A549 (cell line): ENCODE measurements at regions not wholly inside any gene's neighbourhood (a gene's known extent, or its start where the extent isn't known, plus 50 kb on each side); places are given as distances from the start of the nearest gene placed in this dataset.

ENCODE experiments used
- ATAC-seq, 2 experiments: fragments of 200-7000 bp in 1 of 2; fragments of >200 bp in 1 of 2; cut with Nextera tagmentation in 1 of 2; cut with Tn5 transposase in 1 of 2; 3 replicates each; pipeline versions ENCODE4 v1.8.0 to v1.9.1; 2018 to 2020; ENCODE audit warnings: mild to moderate bottlenecking in 1 of 2, moderate library complexity in 1 of 2
- CTCF ChIA-PET: fragments of 300-600 bp; sonication (Branson Sonifier 250); formaldehyde crosslinking; extraction: SDS; loops from one replicate; lab custom pipeline; 2021; ENCODE audit warnings: antibody characterized with exemption, inconsistent platforms; lab: Yijun Ruan, JAX
- POLR2A ChIA-PET: fragments of 350-600 bp; formaldehyde crosslinking; extraction: SDS; loops from one replicate; lab custom pipeline; 2021; ENCODE audit warnings: antibody characterized with exemption, inconsistent platforms; lab: Yijun Ruan, JAX
- DNase-seq, 2 experiments: peaks; one replicate each; pipeline versions ENCODE4 v3.0.0 to v3.0.0-alpha.2; 2011 to 2016; ENCODE audit warnings: low read depth in 1 of 2, low spot score in 1 of 2
- FAIRE-seq: peaks from 2 replicates; lab custom pipeline; 2011; peaks lifted over from hg19 to GRCh38; lab: Jason Lieb, UNC
- H3K27ac ChIP-seq, 2 experiments: fragments of >200 bp; sonication (Bioruptor Twin); formaldehyde crosslinking; 3 replicates each; pipeline ENCODE4 v1.5.1; 2016 to 2017
- H3K4me1 ChIP-seq: fragments of >200 bp; sonication (Bioruptor Twin); formaldehyde crosslinking; 3 replicates; pipeline ENCODE4 v1.6.1; 2016
- H3K4me2 ChIP-seq: fragments of >200 bp; sonication (Bioruptor Twin); formaldehyde crosslinking; 3 replicates; pipeline ENCODE4 v1.6.1; 2016
- H3K4me3 ChIP-seq: fragments of >200 bp; sonication (Bioruptor Twin); formaldehyde crosslinking; 3 replicates; pipeline ENCODE4 v1.5.1; 2016
- H3K9me3 ChIP-seq: fragments of >200 bp; sonication (Bioruptor Twin); formaldehyde crosslinking; 3 replicates; pipeline ENCODE4 v1.6.1; 2016
- ATOH8 ChIP-seq: fragments of 250-450 bp; sonication (Bioruptor Pico); IDR thresholded peaks from 2 replicates; pipeline ENCODE4 v1.5.0; 2020; ENCODE audit warnings: low read depth, mild to moderate bottlenecking, moderate library complexity
- CBX2 ChIP-seq: fragments of 200-600 bp; sonication (generic); IDR thresholded peaks from 2 replicates; pipeline ENCODE4 v1.6.1; 2016; ENCODE audit warnings: low read depth, mild to moderate bottlenecking, borderline replicate concordance
- CBX8 ChIP-seq: fragments of 200-600 bp; sonication (generic); IDR thresholded peaks from 2 replicates; pipeline ENCODE4 v1.6.1; 2016
- CHD2 ChIP-seq: fragments of 150-350 bp; IDR thresholded peaks from 2 replicates; pipeline ENCODE4 v1.6.1; 2014; ENCODE audit warnings: low read length; ENCODE audit not compliant: partially characterized antibody
- EHF ChIP-seq: fragments of 250-450 bp; sonication (Bioruptor Pico); IDR thresholded peaks from 2 replicates; pipeline ENCODE4 v1.5.0; 2020; ENCODE audit warnings: mild to moderate bottlenecking
- EP300 ChIP-seq, 2 experiments: fragments of >200 bp; sonication (Bioruptor Twin); formaldehyde crosslinking; IDR thresholded peaks; 2 replicates in 1 of 2; 3 replicates in 1 of 2; pipeline ENCODE4 v1.6.1; 2016 to 2017
- ESRRA ChIP-seq: fragments of 150-350 bp; IDR thresholded peaks from 2 replicates; pipeline ENCODE4 v1.6.1; 2014; ENCODE audit warnings: mild to moderate bottlenecking, low read length, borderline replicate concordance
- FOSL2 ChIP-seq, 2 experiments: fragments of 450-650 bp in 1 of 2; fragments of >200 bp in 1 of 2; sonication (Bioruptor Twin) in 1 of 2; formaldehyde crosslinking; IDR thresholded peaks; 2 replicates each; pipeline versions ENCODE4 v1.5.0 to v1.6.1; 2016 to 2020; ENCODE audit warnings: mild to moderate bottlenecking in 1 of 2, moderate library complexity in 1 of 2
- FOXS1 ChIP-seq: fragments of 250-450 bp; sonication (Bioruptor Pico); IDR thresholded peaks from 2 replicates; pipeline ENCODE4 v1.5.0; 2020; ENCODE audit warnings: mild to moderate bottlenecking, moderate library complexity
- HES2 ChIP-seq: fragments of >200 bp; sonication (Bioruptor Twin); formaldehyde crosslinking; IDR thresholded peaks from 2 replicates; pipeline ENCODE4 v1.6.1; 2016
- HOXB13 ChIP-seq: fragments of 250-450 bp; sonication (Bioruptor Pico); IDR thresholded peaks from 2 replicates; pipeline ENCODE4 v1.5.0; 2020; ENCODE audit warnings: low read depth, mild to moderate bottlenecking, moderate library complexity
- KDM1A ChIP-seq: fragments of 200-600 bp; sonication (generic); IDR thresholded peaks from 2 replicates; pipeline ENCODE4 v1.6.1; 2016; ENCODE audit warnings: low read depth, mild to moderate bottlenecking
- MAZ ChIP-seq: fragments of 150-350 bp; IDR thresholded peaks from 2 replicates; pipeline ENCODE4 v1.6.1; 2014; ENCODE audit warnings: antibody characterized with exemption, low read depth, low read length, borderline replicate concordance
- NFE2L2 ChIP-seq: fragments of 150-350 bp; conservative IDR thresholded peaks from 2 replicates; pipeline ENCODE4 v1.6.1; 2014; ENCODE audit warnings: low read length
- NPAS2 ChIP-seq: fragments of 250-450 bp; sonication (Bioruptor Pico); IDR thresholded peaks from 2 replicates; pipeline ENCODE4 v1.8.0; 2022; ENCODE audit warnings: mild to moderate bottlenecking, moderate library complexity, borderline replicate concordance
- NR3C1 ChIP-seq: fragments of >200 bp; sonication (Bioruptor Twin); formaldehyde crosslinking; IDR thresholded peaks from 3 replicates; pipeline ENCODE4 v1.6.1; 2017
- PHF8 ChIP-seq: fragments of 200-600 bp; sonication (generic); IDR thresholded peaks from 2 replicates; pipeline ENCODE4 v1.6.1; 2016; ENCODE audit warnings: low read depth, mild to moderate bottlenecking, antibody characterized with exemption, moderate library complexity, borderline replicate concordance
- SMC3 ChIP-seq: fragments of >200 bp; sonication (Bioruptor Twin); formaldehyde crosslinking; IDR thresholded peaks from 3 replicates; pipeline ENCODE4 v1.6.1; 2018; ENCODE audit warnings: inconsistent platforms
- ZFP36 ChIP-seq: fragments of 450-650 bp; IDR thresholded peaks from 2 replicates; pipeline ENCODE4 v1.6.1; 2014; ENCODE audit warnings: borderline replicate concordance; ENCODE audit not compliant: partially characterized antibody
- ZNF302 ChIP-seq: fragments of 250-450 bp; sonication (Bioruptor Pico); IDR thresholded peaks from 2 replicates; pipeline ENCODE4 v1.9.0; 2021; ENCODE audit warnings: inconsistent platforms, mild to moderate bottlenecking, moderate library complexity
- ZSCAN20 ChIP-seq: fragments of 250-450 bp; sonication (Bioruptor Pico); IDR thresholded peaks from 2 replicates; pipeline ENCODE4 v1.8.0; 2022; ENCODE audit warnings: mild to moderate bottlenecking, moderate library complexity
- WGBS: methylation state at CpG from one replicate; pipeline ENCODE4 v1.1.6; 2017; ENCODE audit errors: missing lambda C conversion rate; 5-methylcytosine and 5-hydroxymethylcytosine counted together
- TF ChIP-seq, protein P1 (sequence below): fragments of 200-600 bp; sonication (generic); IDR thresholded peaks from 2 replicates; pipeline ENCODE4 v1.6.1; 2016; ENCODE audit warnings: antibody characterized with exemption, mild to moderate bottlenecking, moderate library complexity
- TF ChIP-seq, protein P2 (sequence below): fragments of >200 bp; sonication (Bioruptor Twin); formaldehyde crosslinking; IDR thresholded peaks from 3 replicates; pipeline ENCODE4 v1.5.1; 2016
- TF ChIP-seq, protein P3 (sequence below): IDR thresholded peaks from 2 replicates; pipeline ENCODE4 v1.6.1; 2012; ENCODE audit warnings: low read depth, borderline replicate concordance
- TF ChIP-seq, protein P4 (sequence below): fragments of >200 bp; sonication (Bioruptor Twin); formaldehyde crosslinking; IDR thresholded peaks from 3 replicates; pipeline ENCODE4 v1.6.1; 2016

DNA sequence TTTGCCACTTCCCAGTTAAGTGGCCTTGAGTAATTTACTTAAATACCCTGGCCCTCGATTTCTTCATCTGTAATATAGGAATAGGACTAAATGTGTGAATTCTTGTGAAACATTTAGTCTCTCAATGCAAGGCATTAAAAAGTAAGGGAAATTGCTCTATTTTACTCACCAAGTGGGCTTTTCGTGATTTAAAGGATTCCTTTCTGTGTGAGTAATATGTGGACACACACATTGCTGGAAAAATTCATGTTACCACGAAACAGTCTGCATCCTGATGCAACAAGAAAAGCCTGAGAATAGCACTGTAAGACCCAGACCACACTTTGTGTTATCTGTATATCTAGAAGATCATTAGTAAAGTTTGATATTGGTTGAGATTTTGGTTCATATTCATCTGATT lies 1243.0 kb upstream of the CDH9 start:
- Histone ChIP-seq H3K4me3 (no peak overlapping the region), H3K4me2 (peak overlapping the region; percentile 31; the same call in 2 of the 3 replicates), H3K4me1 (peaks cover 9% of the 10 kb centered on the region; the same call in 1 of the 3 replicates), H3K9me3 (no peaks in the 10 kb centered on the region), H3K27ac (peak overlapping the region in 1 of 2 experiments; percentile 7; a peak in 2 of 6 replicates)
- TF ChIP-seq PHF8 (no peak), FOSL2 (IDR thresholded peaks at IDR 0.05) (no peak), FOSL2 (CRISPR knock-in tag; IDR thresholded peaks at IDR 0.05) (no peak), CBX8 (no peak), CHD2 (no peak), NR3C1 (no peak), NPAS2 (CRISPR knock-in tag) (no peak), NFE2L2 (no peak), MAZ (no peak), ESRRA (no peak), KDM1A (no peak), FOXS1 (CRISPR knock-in tag) (no peak), SMC3 (no peak), CBX2 (no peak), HES2 (no peak)
- TF ChIP-seq, protein P1, sequence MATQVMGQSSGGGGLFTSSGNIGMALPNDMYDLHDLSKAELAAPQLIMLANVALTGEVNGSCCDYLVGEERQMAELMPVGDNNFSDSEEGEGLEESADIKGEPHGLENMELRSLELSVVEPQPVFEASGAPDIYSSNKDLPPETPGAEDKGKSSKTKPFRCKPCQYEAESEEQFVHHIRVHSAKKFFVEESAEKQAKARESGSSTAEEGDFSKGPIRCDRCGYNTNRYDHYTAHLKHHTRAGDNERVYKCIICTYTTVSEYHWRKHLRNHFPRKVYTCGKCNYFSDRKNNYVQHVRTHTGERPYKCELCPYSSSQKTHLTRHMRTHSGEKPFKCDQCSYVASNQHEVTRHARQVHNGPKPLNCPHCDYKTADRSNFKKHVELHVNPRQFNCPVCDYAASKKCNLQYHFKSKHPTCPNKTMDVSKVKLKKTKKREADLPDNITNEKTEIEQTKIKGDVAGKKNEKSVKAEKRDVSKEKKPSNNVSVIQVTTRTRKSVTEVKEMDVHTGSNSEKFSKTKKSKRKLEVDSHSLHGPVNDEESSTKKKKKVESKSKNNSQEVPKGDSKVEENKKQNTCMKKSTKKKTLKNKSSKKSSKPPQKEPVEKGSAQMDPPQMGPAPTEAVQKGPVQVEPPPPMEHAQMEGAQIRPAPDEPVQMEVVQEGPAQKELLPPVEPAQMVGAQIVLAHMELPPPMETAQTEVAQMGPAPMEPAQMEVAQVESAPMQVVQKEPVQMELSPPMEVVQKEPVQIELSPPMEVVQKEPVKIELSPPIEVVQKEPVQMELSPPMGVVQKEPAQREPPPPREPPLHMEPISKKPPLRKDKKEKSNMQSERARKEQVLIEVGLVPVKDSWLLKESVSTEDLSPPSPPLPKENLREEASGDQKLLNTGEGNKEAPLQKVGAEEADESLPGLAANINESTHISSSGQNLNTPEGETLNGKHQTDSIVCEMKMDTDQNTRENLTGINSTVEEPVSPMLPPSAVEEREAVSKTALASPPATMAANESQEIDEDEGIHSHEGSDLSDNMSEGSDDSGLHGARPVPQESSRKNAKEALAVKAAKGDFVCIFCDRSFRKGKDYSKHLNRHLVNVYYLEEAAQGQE, result no peak
- TF ChIP-seq, protein P2, sequence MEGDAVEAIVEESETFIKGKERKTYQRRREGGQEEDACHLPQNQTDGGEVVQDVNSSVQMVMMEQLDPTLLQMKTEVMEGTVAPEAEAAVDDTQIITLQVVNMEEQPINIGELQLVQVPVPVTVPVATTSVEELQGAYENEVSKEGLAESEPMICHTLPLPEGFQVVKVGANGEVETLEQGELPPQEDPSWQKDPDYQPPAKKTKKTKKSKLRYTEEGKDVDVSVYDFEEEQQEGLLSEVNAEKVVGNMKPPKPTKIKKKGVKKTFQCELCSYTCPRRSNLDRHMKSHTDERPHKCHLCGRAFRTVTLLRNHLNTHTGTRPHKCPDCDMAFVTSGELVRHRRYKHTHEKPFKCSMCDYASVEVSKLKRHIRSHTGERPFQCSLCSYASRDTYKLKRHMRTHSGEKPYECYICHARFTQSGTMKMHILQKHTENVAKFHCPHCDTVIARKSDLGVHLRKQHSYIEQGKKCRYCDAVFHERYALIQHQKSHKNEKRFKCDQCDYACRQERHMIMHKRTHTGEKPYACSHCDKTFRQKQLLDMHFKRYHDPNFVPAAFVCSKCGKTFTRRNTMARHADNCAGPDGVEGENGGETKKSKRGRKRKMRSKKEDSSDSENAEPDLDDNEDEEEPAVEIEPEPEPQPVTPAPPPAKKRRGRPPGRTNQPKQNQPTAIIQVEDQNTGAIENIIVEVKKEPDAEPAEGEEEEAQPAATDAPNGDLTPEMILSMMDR, result no peak
- TF ChIP-seq, protein P3, sequence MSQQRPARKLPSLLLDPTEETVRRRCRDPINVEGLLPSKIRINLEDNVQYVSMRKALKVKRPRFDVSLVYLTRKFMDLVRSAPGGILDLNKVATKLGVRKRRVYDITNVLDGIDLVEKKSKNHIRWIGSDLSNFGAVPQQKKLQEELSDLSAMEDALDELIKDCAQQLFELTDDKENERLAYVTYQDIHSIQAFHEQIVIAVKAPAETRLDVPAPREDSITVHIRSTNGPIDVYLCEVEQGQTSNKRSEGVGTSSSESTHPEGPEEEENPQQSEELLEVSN, result no peak
- ChIA-PET CTCF (no interaction called here), POLR2A (no interaction called here)
- DNase-seq (no peak), FAIRE-seq (no peak), ATAC-seq (no peak)
- WGBS, result 17% methylated on average over 3 of the region's 3 CpGs

DNA sequence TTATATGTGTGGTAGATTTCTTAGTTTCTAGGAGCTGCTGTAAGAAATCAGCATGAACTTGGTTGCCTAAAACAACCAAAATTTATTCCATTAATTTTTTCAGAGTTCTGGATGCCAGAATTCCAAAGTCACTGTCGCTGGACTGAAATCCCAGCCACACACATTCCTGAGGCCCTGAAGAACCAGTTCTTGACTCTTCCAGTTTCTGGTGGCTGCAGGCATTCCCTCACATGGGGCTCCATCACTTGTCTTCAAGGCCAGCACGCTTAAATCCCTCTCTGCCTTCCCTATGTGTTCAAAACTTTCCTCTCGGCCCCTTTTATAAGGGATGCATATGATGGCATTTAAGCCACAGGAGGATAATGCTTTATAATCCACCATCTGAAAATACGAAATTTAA lies 1237.5 kb upstream of the CDH9 start:
- H3K4me2 ChIP-seq, result no peak overlapping the region
- ChIA-PET CTCF (no interaction called here), POLR2A (no interaction called here)
- 0 out of 6 replicates have a peak overlapping the region, but pooled peaks of 1 of the 2 experiments have one; percentile 3 for H3K27ac ChIP-seq
- peaks cover 5% of the 10 kb centered on the region; the same call in 1 of the 3 replicates for H3K4me1 ChIP-seq
- WGBS, result 52% methylated on average over 4 of the region's 4 CpGs
- TF ChIP-seq HOXB13 (CRISPR knock-in tag), result no peak
- TF ChIP-seq ZSCAN20 (CRISPR knock-in tag), result no peak
- TF ChIP-seq ESRRA, result no peak
- TF ChIP-seq FOSL2 (IDR thresholded peaks at IDR 0.05), result no peak
- TF ChIP-seq FOSL2 (CRISPR knock-in tag; IDR thresholded peaks at IDR 0.05), result no peak
- TF ChIP-seq EP300 (IDR thresholded peaks at IDR 0.05), result no peak
- TF ChIP-seq ZNF302 (CRISPR knock-in tag), result no peak
- no peak for TF ChIP-seq ZFP36
- TF ChIP-seq, protein P4, sequence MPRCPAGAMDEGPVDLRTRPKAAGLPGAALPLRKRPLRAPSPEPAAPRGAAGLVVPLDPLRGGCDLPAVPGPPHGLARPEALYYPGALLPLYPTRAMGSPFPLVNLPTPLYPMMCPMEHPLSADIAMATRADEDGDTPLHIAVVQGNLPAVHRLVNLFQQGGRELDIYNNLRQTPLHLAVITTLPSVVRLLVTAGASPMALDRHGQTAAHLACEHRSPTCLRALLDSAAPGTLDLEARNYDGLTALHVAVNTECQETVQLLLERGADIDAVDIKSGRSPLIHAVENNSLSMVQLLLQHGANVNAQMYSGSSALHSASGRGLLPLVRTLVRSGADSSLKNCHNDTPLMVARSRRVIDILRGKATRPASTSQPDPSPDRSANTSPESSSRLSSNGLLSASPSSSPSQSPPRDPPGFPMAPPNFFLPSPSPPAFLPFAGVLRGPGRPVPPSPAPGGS, result no peak
- TF ChIP-seq NPAS2 (CRISPR knock-in tag), result no peak
- TF ChIP-seq EHF (CRISPR knock-in tag), result no peak
- TF ChIP-seq ATOH8, result no peak
- DNase-seq (no peak), FAIRE-seq (no peak), ATAC-seq (no peak)
- H3K4me3 ChIP-seq, result no peak overlapping the region
- no peaks in the 10 kb centered on the region for H3K9me3 ChIP-seq
